ENCODE measurements at regions not wholly inside any gene's neighbourhood (a gene's known extent, or its start where the extent isn't known, plus 50 kb on each side); places are given as distances from the start of the nearest gene placed in this dataset.

GRCh38 chrX:21056622-21057021 is 317.6 kb upstream of the CNKSR2 start:
- DNase-seq, result no peak

- DNase-seq, result no peak
Measured at GRCh38 chrX:21047034-21047455, 327.2 kb upstream of the CNKSR2 start.

GRCh38 chrX:21014326-21014725 is 359.9 kb upstream of the CNKSR2 start:
- no peak for DNase-seq

GRCh38 chrX:21004835-21005234 is 369.4 kb upstream of the CNKSR2 start:
- DNase-seq, result no peak

GRCh38 chrX:20995829-20996228 is 378.4 kb upstream of the CNKSR2 start:
- no peak for DNase-seq

GRCh38 chrX:20989361-20989760 is 384.9 kb upstream of the CNKSR2 start:
- no peak for DNase-seq

- DNase-seq, result no peak
Measured at GRCh38 chrX:20988804-20989203, 385.4 kb upstream of the CNKSR2 start.

GRCh38 chrX:20988118-20988517 is 386.1 kb upstream of the CNKSR2 start:
- no peak for DNase-seq

- no peak for DNase-seq
Measured at GRCh38 chrX:20980426-20980825, 393.8 kb upstream of the CNKSR2 start.

- DNase-seq, result no peak
Measured at GRCh38 chrX:20974326-20974725, 399.9 kb upstream of the CNKSR2 start.

GRCh38 chrX:20973038-20973437 is 401.2 kb upstream of the CNKSR2 start:
- no peak for DNase-seq

- no peak for DNase-seq
Measured at GRCh38 chrX:20971250-20971649, 403.0 kb upstream of the CNKSR2 start.

GRCh38 chrX:20969565-20969964 is 404.7 kb upstream of the CNKSR2 start:
- no peak for DNase-seq

GRCh38 chrX:20968996-20969395 is 405.2 kb upstream of the CNKSR2 start:
- no peak for DNase-seq

GRCh38 chrX:20967725-20968124 is 406.5 kb upstream of the CNKSR2 start:
- DNase-seq, result no peak

- no peak for DNase-seq
Measured at GRCh38 chrX:20965270-20966044, 408.8 kb upstream of the CNKSR2 start.

GRCh38 chrX:20954014-20954413 is 420.2 kb upstream of the CNKSR2 start:
- no peak for DNase-seq

GRCh38 chrX:20952180-20952579 is 422.0 kb upstream of the CNKSR2 start:
- no peak for DNase-seq

- no peak for DNase-seq
Measured at GRCh38 chrX:20951016-20951810, 423.0 kb upstream of the CNKSR2 start.

- DNase-seq, result no peak
Measured at GRCh38 chrX:20947411-20947912, 426.8 kb upstream of the CNKSR2 start.

- DNase-seq, result no peak
Measured at GRCh38 chrX:20913760-20914159, 460.5 kb upstream of the CNKSR2 start.

GRCh38 chrX:20906571-20906970 is 467.6 kb upstream of the CNKSR2 start:
- no peak for DNase-seq

GRCh38 chrX:20884565-20884964 is 489.7 kb upstream of the CNKSR2 start:
- no peak for DNase-seq

- no peak for DNase-seq
Measured at GRCh38 chrX:20863649-20864048, 510.6 kb upstream of the CNKSR2 start.
